ENCODE measurements at regions not wholly inside any gene's neighbourhood (a gene's known extent, or its start where the extent isn't known, plus 50 kb on each side); places are given as distances from the start of the nearest gene placed in this dataset.

GRCh38 chr13:103195762-103196161 is 129.5 kb upstream of the SLC10A2 start:
- in situ Hi-C loops (cut with HindIII; ENCODE audit: low sequenced_read_pairs): no loop called here

DNA sequence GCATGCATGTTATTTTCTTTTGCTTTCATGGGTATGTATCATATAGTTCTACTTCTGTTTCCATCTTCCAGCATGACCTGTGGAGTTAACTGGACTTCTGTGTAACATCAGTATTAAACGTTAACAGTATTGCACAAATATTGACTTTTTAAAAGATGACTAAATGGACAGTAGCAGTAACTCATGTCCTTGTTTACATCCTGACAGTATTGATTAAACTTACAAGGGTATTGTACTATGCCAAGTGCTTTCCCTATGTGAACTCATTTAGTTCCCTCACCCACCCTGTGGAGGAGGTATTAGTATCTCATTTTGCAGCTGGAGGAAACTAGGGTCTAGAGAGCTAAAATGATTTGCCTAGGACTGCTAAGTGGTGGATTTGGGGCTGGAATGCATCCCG is 128.7 kb upstream of the SLC10A2 start:
- in situ Hi-C loops (cut with HindIII; ENCODE audit: low sequenced_read_pairs): no loop called here

GRCh38 chr13:103192511-103193135 is 126.4 kb upstream of the SLC10A2 start:
- in situ Hi-C loops (cut with HindIII; ENCODE audit: low sequenced_read_pairs): no loop called here

DNA sequence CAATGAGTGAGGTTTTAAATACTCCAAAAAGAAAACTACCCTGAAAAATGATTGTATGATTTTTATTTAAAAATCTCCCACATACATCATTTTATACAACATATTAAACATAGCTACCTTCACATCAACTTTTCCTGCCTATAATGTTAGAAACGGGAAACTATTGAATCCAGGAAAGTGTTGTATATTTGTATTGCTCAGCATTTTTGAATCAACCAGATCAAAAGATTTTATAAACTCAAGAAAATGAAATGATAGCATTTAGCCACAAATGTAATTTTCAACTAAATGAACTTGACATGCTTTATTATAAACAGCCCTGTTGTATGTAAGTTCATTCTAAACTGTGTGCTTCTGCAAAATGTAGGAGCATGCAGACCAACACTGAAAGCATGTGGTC is 124.6 kb upstream of the SLC10A2 start:
- in situ Hi-C loops (cut with HindIII; ENCODE audit: low sequenced_read_pairs): no loop called here

GRCh38 chr13:103188713-103189326 is 122.6 kb upstream of the SLC10A2 start:
- in situ Hi-C loops (cut with HindIII; ENCODE audit: low sequenced_read_pairs): no loop called here

- in situ Hi-C loops (cut with HindIII; ENCODE audit: low sequenced_read_pairs): no loop called here
Observed at GRCh38 chr13:103187721-103188156, 121.5 kb upstream of the SLC10A2 start.

- in situ Hi-C loops (cut with HindIII; ENCODE audit: low sequenced_read_pairs): no loop called here
Observed at GRCh38 chr13:103184413-103184812, 118.2 kb upstream of the SLC10A2 start.

DNA sequence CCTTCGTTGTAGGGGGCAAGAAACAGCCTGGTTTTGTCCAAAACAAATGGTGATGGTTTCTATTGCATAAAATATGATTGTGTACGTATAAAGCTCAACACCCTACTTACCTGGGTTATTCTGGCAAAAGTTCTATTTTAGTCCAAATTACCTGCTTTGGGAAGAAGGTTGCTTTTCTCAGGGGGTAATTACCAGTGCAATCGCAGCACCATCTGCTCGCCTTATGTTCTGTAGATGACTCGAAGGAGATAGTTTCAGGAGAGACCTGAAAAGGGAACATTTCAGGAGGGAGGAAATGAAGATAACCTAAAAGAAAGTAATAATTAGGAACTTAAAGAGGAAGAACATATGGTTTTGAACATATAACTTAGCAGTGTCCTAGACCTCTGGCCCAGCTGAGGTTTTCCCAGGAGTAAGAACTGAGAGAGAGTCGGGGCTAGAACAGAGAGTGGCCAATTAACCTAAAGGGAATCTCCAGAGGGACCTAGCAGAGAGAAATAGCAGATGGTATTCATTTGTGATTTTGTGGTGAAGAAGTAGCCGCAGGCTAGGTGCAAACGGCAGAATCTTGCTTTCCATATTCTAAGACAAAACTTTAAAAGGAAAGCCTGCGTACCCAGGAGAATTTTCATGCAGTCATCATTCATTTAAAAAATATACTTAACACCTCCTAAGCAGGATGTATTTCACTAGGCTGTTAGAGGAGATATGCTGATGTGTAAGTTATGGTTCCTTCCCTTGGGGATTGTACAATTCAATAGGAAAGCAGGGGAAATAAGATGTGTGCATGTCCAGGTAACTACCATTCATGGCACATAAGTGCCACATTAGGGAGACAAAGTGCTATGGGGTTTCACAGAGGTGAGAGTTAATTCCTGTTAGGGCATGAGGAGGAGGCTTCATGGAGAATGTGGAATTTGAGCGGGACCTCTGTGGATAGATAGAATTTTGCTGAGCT is 113.0 kb upstream of the SLC10A2 start:
- in situ Hi-C loops (cut with HindIII; ENCODE audit: low sequenced_read_pairs): no loop called here

DNA sequence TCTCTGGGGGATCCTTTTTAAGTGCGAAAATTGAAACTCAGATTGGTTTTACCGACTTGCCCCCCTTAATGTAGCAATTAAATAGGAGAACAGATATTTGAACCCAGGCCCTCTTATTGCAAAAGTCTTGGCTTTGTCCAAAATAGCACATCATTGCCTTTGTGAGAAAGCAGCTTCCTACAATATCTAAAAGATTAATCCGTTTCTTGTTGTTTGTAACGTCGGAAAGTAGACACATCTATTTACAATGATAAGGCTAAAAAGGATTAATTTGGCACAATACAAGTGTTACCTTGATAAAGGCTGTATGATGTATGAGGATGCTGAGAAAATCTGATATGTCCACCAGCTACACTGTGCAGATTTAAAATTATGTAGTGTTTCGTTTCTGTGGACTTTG is 108.7 kb upstream of the SLC10A2 start:
- in situ Hi-C loops (cut with HindIII; ENCODE audit: low sequenced_read_pairs): no loop called here

DNA sequence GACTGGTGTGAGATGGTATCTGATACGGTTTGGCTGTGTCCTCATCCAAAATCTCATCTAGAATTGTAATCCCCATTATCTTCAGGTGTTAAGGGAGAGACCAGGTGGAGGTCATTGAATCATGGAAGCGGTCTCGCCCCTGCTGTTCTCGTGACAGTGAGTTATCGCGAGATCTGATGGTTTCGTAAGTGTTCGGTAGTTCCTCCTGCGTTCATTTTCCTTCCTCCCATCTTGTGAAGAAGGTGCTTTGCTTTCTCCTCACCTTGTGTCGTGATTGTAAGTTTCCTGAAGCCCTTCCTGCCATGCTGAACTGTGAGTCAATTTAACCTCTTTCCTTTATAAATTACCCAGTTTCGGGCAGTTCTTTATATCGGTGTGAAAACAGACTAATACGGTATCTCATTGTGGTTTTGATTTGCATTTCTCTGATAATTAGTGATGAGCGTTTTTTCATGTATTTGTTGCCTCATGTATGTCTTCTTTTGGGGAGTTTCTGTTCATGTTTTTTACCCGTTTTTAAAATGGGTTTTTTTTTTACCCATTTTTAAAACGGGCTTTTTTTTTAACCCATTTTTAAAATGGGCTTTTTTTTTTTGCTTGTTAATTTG is 102.8 kb upstream of the SLC10A2 start:
- in situ Hi-C loops (cut with HindIII; ENCODE audit: low sequenced_read_pairs): no loop called here

DNA sequence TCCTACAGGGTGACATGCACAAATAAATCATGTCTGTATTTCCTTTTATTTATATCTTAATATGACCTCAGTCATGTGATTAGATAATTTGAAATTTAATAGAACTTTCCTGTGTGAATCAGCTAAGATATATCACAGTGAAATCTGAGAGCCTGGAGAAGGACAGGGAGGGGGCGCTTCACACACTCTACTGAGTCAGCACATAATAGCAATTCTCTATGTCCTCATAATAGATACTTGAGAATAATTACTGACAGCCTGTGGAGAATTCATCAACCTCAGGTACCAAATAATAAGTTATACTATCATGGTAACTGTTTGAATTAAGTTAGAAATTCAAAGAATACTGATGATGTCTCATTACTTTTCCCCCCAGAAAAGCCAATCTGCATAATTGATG is 98.0 kb upstream of the SLC10A2 start:
- in situ Hi-C loops (cut with HindIII; ENCODE audit: low sequenced_read_pairs): no loop called here

DNA sequence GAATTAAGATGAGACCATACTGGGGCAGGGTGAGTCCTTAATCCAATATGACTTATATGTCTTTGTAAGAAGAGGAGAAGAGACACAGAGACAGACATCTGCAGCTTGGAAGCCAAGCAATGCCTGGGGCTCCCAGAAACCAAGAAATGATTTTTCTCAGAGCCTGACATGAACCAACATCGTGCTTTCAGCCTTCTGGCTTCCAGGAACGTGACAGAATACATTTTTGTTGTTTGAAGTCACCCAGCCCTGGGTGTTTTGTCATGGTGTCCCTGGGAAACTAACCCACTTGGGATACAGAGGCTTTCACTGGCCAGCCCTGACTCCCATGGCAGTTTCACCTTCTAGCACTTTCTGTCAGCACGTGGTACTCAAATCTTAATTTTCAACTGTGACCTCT is 95.3 kb upstream of the SLC10A2 start:
- in situ Hi-C loops (cut with HindIII; ENCODE audit: low sequenced_read_pairs): no loop called here

- in situ Hi-C loops (cut with HindIII; ENCODE audit: low sequenced_read_pairs): no loop called here
Observed at GRCh38 chr13:103157434-103158145, 91.4 kb upstream of the SLC10A2 start.

GRCh38 chr13:103157016-103157415 is 90.8 kb upstream of the SLC10A2 start:
- in situ Hi-C loops (cut with HindIII; ENCODE audit: low sequenced_read_pairs): no loop called here

GRCh38 chr13:103156346-103156998 is 90.3 kb upstream of the SLC10A2 start:
- in situ Hi-C loops (cut with HindIII; ENCODE audit: low sequenced_read_pairs): no loop called here

DNA sequence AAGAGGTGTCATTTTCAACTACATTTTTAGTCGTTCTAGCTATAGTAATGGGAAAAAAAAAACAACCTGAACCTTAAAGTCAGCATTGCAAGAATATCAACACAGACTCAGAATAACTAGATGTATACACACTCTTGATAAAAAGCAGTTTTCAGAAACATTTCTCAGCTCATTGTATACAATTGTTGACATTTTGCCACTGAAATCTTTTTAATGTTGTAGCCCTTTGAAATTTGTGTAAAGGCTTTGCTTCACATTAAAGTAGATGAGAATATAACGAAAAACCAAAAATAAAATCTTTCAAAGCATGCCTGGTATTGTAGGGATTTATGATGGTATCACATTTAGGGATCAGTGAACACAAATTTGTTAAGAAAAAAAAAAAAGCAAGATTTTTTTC is 87.2 kb upstream of the SLC10A2 start:
- in situ Hi-C loops (cut with HindIII; ENCODE audit: low sequenced_read_pairs): no loop called here

- in situ Hi-C loops (cut with HindIII; ENCODE audit: low sequenced_read_pairs): no loop called here
Observed at GRCh38 chr13:103147961-103148360, 81.7 kb upstream of the SLC10A2 start.

GRCh38 chr13:103145442-103145841 is 79.2 kb upstream of the SLC10A2 start:
- in situ Hi-C loops (cut with HindIII; ENCODE audit: low sequenced_read_pairs): no loop called here

GRCh38 chr13:103143432-103143831 is 77.2 kb upstream of the SLC10A2 start:
- in situ Hi-C loops (cut with HindIII; ENCODE audit: low sequenced_read_pairs): no loop called here

DNA sequence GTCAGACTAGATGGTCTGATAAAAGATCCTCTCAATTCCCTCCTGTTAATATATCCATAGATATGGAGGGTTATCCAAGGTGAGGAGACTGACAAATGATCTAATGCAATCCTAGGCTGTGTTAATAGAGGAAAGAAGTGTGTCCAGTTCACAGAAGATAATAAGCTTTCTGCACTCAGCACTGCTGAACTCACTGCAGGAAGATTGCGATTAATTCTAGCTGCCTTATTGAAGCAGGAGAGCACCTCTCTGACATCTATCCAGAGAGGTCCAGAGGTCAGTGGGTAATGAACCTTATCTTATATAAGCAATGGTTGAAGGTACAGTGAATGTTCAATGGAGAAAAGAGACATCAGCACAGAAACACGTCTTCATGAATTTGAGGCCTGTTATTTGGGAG is 75.9 kb upstream of the SLC10A2 start:
- in situ Hi-C loops (cut with HindIII; ENCODE audit: low sequenced_read_pairs): no loop called here

Measured in DLD1 (cell line).